ENCODE measurements at regions not wholly inside any gene's neighbourhood (a gene's known extent, or its start where the extent isn't known, plus 50 kb on each side); places are given as distances from the start of the nearest gene placed in this dataset.

GRCh38 chr16:54867302-54867832 is 63.3 kb upstream of the IRX5 start:
- TF ChIP-seq CTCF (IDR thresholded peaks at IDR 0.05; ENCODE audit: poor library complexity, severe bottlenecking) (no peak), TAF1 (IDR thresholded peaks at IDR 0.05; ENCODE audit: low read depth) (no peak), EZH2 (IDR thresholded peaks at IDR 0.05; ENCODE audit: borderline replicate concordance, insufficient read depth, low read length, poor library complexity, severe bottlenecking) (no peak), RAD21 (conservative IDR thresholded peaks at IDR 0.05) (no peak)
